H9 (cell line): ENCODE measurements at regions not wholly inside any gene's neighbourhood (a gene's known extent, or its start where the extent isn't known, plus 50 kb on each side); places are given as distances from the start of the nearest gene placed in this dataset.

ENCODE experiments used
- DNase-seq: peaks from one replicate; pipeline ENCODE4 v3.0.0-alpha.2; 2017
- H2AFZ ChIP-seq: one replicate; pipeline ENCODE4 v1.6.1; 2013; ENCODE audit warnings: mild to moderate bottlenecking, low read length, control low read depth, moderate library complexity
- H2AK5ac ChIP-seq: 2 replicates; pipeline ENCODE4 v1.6.1; 2013; ENCODE audit warnings: low read length, control low read depth, mixed read lengths; ENCODE audit not compliant: insufficient read length
- H2BK120ac ChIP-seq: one replicate; pipeline ENCODE4 v1.6.1; 2013; ENCODE audit warnings: low read depth, mild to moderate bottlenecking, low read length, control low read depth, inconsistent platforms; ENCODE audit not compliant: poor library complexity, severe bottlenecking
- H2BK12ac ChIP-seq: 2 replicates; pipeline ENCODE4 v1.6.1; 2013; ENCODE audit warnings: low read length, control low read depth, mixed read lengths, low read depth; ENCODE audit not compliant: insufficient read length
- H2BK15ac ChIP-seq: 2 replicates; pipeline ENCODE4 v1.6.1; 2013; ENCODE audit warnings: low read depth, low read length, control low read depth
- H2BK20ac ChIP-seq: one replicate; pipeline ENCODE4 v1.6.1; 2013; ENCODE audit warnings: low read depth, mild to moderate bottlenecking, low read length, control low read depth, inconsistent platforms; ENCODE audit not compliant: poor library complexity, severe bottlenecking
- H2BK5ac ChIP-seq: 2 replicates; pipeline ENCODE4 v1.6.1; 2013; ENCODE audit warnings: low read length, control low read depth, mixed read lengths; ENCODE audit not compliant: insufficient read length
- H3K14ac ChIP-seq: 2 replicates; pipeline ENCODE4 v1.6.1; 2013; ENCODE audit warnings: low read length, control low read depth; ENCODE audit not compliant: insufficient read depth
- H3K18ac ChIP-seq: 2 replicates; pipeline ENCODE4 v1.6.1; 2013; ENCODE audit warnings: low read depth, mild to moderate bottlenecking, mixed read lengths, low read length, control low read depth; ENCODE audit not compliant: insufficient read length
- H3K23ac ChIP-seq: 2 replicates; pipeline ENCODE4 v1.6.1; 2013; ENCODE audit warnings: low read length, control low read depth, mixed read lengths, low read depth; ENCODE audit not compliant: insufficient read length
- H3K23me2 ChIP-seq: 2 replicates; pipeline ENCODE4 v1.6.1; 2013; ENCODE audit warnings: low read depth, mild to moderate bottlenecking, mixed read lengths, low read length, control low read depth; ENCODE audit not compliant: insufficient read length, poor library complexity, severe bottlenecking
- H3K27ac ChIP-seq: 2 replicates; pipeline ENCODE4 v1.5.1; 2013; ENCODE audit warnings: low read length, control low read depth, mixed read lengths, low read depth; ENCODE audit not compliant: insufficient read length
- H3K27me3 ChIP-seq: 2 replicates; pipeline ENCODE4 v1.6.1; 2013; ENCODE audit warnings: low read length, control low read depth, inconsistent platforms; ENCODE audit not compliant: insufficient read depth
- H3K4ac ChIP-seq: 2 replicates; pipeline ENCODE4 v1.6.1; 2013; ENCODE audit warnings: low read depth, mild to moderate bottlenecking, control low read depth, inconsistent platforms, low read length, moderate library complexity
- H3K4me1 ChIP-seq: 2 replicates; pipeline ENCODE4 v1.6.1; 2013; ENCODE audit warnings: low read length, control low read depth, inconsistent platforms; ENCODE audit not compliant: insufficient read depth
- H3K4me2 ChIP-seq: 2 replicates; pipeline ENCODE4 v1.6.1; 2013; ENCODE audit warnings: low read length, control low read depth, mixed read lengths; ENCODE audit not compliant: insufficient read length, insufficient read depth
- H3K56ac ChIP-seq: 2 replicates; pipeline ENCODE4 v1.6.1; 2013; ENCODE audit warnings: low read depth, mild to moderate bottlenecking, mixed read lengths, low read length, control low read depth; ENCODE audit not compliant: insufficient read length
- H3K79me1 ChIP-seq: 2 replicates; pipeline ENCODE4 v1.6.1; 2013; ENCODE audit warnings: low read depth, mild to moderate bottlenecking, moderate library complexity, low read length, control low read depth, inconsistent platforms; ENCODE audit not compliant: insufficient read depth, poor library complexity, severe bottlenecking
- H3K79me2 ChIP-seq: 2 replicates; pipeline ENCODE4 v1.6.1; 2013; ENCODE audit warnings: low read length, control low read depth, inconsistent platforms; ENCODE audit not compliant: insufficient read depth
- H3K9ac ChIP-seq: 2 replicates; pipeline ENCODE4 v1.6.1; 2013; ENCODE audit warnings: low read length, control low read depth, mixed read lengths; ENCODE audit not compliant: insufficient read length; ENCODE audit errors: extremely low read depth
- H3K9me3 ChIP-seq: one replicate; pipeline ENCODE4 v1.6.1; 2013; ENCODE audit warnings: low read depth, low read length, inconsistent platforms; ENCODE audit not compliant: control insufficient read depth
- H3T11ph ChIP-seq: one replicate; pipeline ENCODE4 v1.6.1; 2013; ENCODE audit warnings: mild to moderate bottlenecking, low read length, control low read depth, inconsistent platforms
- H4K20me1 ChIP-seq: one replicate; pipeline ENCODE4 v1.6.1; 2013; ENCODE audit not compliant: control insufficient read depth, insufficient read length, insufficient read depth
- H4K5ac ChIP-seq: 2 replicates; pipeline ENCODE4 v1.6.1; 2013; ENCODE audit warnings: low read depth, mild to moderate bottlenecking, mixed read lengths, low read length, control low read depth; ENCODE audit not compliant: insufficient read length
- H4K8ac ChIP-seq: replicated peaks from 2 replicates; pipeline ENCODE4 v1.6.1; 2013; ENCODE audit warnings: low read length, control low read depth, mixed read lengths, low read depth; ENCODE audit not compliant: insufficient read length
- H4K91ac ChIP-seq: 2 replicates; pipeline ENCODE4 v1.6.1; 2013; ENCODE audit warnings: low read depth, mild to moderate bottlenecking, moderate library complexity, mixed read lengths, low read length, control low read depth; ENCODE audit not compliant: insufficient read length
- H3K27ac Mint-ChIP-seq, 3 experiments: 2 replicates in 2 of 3; 3 replicates in 1 of 3; pipeline ENCODE4 v1.8.0; 2020 to 2021; ENCODE audit warnings: mixed read lengths in 3 of 3, mild to moderate bottlenecking in 1 of 3, moderate library complexity in 1 of 3
- H3K27me3 Mint-ChIP-seq: 2 replicates; pipeline ENCODE4 v1.8.0; 2021; ENCODE audit warnings: low read depth, mild to moderate bottlenecking, moderate library complexity, mixed read lengths
- H3K36me3 Mint-ChIP-seq, 3 experiments: 2 replicates in 2 of 3; 3 replicates in 1 of 3; pipeline ENCODE4 v1.8.0; 2020 to 2021; ENCODE audit warnings: low read depth in 3 of 3, mixed read lengths in 3 of 3; ENCODE audit not compliant: insufficient read depth in 1 of 3
- H3K4me1 Mint-ChIP-seq, 2 experiments: 2 replicates each; pipeline ENCODE4 v1.8.0; 2020; ENCODE audit warnings: mixed read lengths in 2 of 2
- H3K4me3 Mint-ChIP-seq, 2 experiments: 2 replicates in 1 of 2; 3 replicates in 1 of 2; pipeline ENCODE4 v1.8.0; 2020 to 2021; ENCODE audit warnings: mild to moderate bottlenecking in 2 of 2, mixed read lengths in 2 of 2, moderate library complexity in 1 of 2
- H3K9me3 Mint-ChIP-seq, 2 experiments: 2 replicates in 1 of 2; 3 replicates in 1 of 2; pipeline ENCODE4 v1.8.0; 2020; ENCODE audit warnings: mild to moderate bottlenecking in 2 of 2, mixed read lengths in 2 of 2, moderate library complexity in 1 of 2
- CTCF ChIP-seq: fragments of 200-600 bp; sonication (generic); conservative IDR thresholded peaks from 3 replicates; pipeline ENCODE4 v1.8.0; 2021; ENCODE audit warnings: antibody characterized with exemption, mild to moderate bottlenecking
- WGBS: extraction: QIAGEN DNeasy Blood & Tissue Kit; methylation state at CpG from one replicate; pipeline ENCODE4 v1.1.7; 2013; ENCODE audit warnings: missing lambda C conversion rate, low lambda C conversion rate, mixed read lengths; ENCODE audit not compliant: insufficient read length; ENCODE audit errors: extremely low coverage; 5-methylcytosine and 5-hydroxymethylcytosine counted together

GRCh38 chr4:13054420-13054970 is 429.6 kb downstream of the RAB28 start:
- Histone ChIP-seq H3K27me3 (no peaks in the 10 kb centered on the region), H4K20me1 (no peaks in the 10 kb centered on the region), H3K23me2 (no peaks in the 10 kb centered on the region), H3K18ac (no peak overlapping the region), H2BK5ac (no peak overlapping the region), H3K4me2 (no peak overlapping the region), H3K4ac (no peak overlapping the region), H3T11ph (no peak overlapping the region), H2BK20ac (no peak overlapping the region), H3K14ac (no peak overlapping the region), H4K8ac (no peak overlapping the region), H2AFZ (no peak overlapping the region), H3K27ac (no peak overlapping the region), H2AK5ac (no peak overlapping the region), H3K4me1 (no peaks in the 10 kb centered on the region), H4K91ac (no peak overlapping the region), H2BK12ac (no peak overlapping the region), H3K23ac (no peak overlapping the region), H3K79me2 (no peaks in the 10 kb centered on the region), H3K9ac (no peak overlapping the region), H3K9me3 (no peaks in the 10 kb centered on the region), H3K56ac (no peak overlapping the region), H2BK15ac (no peak overlapping the region), H4K5ac (no peak overlapping the region), H3K79me1 (no peaks in the 10 kb centered on the region), H2BK120ac (no peak overlapping the region)
- TF ChIP-seq CTCF = no peak
- peaks cover 3 to 6% of the 10 kb centered on the region in 2 experiments; a peak in 1 of 4 replicates for H3K4me1 Mint-ChIP-seq
- no CpG with 5 or more reads among the region's 3 CpGs for WGBS
- no peak overlapping the region for H3K4me3 Mint-ChIP-seq
- no peak overlapping the region for H3K27ac Mint-ChIP-seq
- H3K9me3 Mint-ChIP-seq = no peaks in the 10 kb centered on the region
- no peaks in the 10 kb centered on the region for H3K27me3 Mint-ChIP-seq
- H3K36me3 Mint-ChIP-seq = no peaks in the 10 kb centered on the region
- no peak for DNase-seq
